ENCODE measurements at regions not wholly inside any gene's neighbourhood (a gene's known extent, or its start where the extent isn't known, plus 50 kb on each side); places are given as distances from the start of the nearest gene placed in this dataset.

DNA sequence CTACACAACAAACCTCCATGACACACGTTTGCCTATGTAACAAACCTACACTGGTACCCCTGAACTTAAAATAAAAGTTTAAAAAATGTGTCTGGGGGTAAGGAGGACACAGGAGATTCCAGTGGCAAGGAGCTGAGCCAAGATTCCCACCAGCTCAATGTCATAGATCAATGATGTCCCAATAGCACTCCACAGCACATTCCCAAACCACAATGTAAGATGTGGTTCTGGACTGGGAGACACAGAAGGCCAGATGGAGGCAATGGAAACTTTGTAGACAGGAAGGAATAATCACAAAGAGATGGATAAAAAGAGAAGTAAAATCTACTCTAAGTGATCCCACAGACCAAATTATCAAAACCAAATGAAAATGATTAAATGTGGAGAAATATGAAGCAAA, 312.4 kb upstream of the SOX11 start:
- DNase-seq = no peak

DNA sequence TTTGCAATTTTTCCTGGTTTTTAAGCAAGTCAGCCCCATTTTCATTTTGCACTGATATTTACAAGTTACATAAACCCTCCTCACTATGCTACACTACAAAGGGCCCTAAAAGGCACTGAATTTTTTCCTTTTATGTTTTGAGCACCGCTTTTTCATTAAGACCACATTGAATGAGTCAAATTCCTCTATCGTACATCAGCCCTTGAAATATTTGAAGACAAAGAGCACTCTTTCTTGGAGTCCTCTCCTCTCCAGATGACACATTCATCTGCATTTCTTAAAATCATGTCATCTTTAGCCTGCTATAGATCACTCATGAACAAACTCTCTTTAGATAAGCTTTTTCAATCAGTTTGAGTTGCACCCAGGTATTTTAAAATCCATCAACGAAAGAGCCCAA, 306.6 kb upstream of the SOX11 start:
- no peak for DNase-seq

DNA sequence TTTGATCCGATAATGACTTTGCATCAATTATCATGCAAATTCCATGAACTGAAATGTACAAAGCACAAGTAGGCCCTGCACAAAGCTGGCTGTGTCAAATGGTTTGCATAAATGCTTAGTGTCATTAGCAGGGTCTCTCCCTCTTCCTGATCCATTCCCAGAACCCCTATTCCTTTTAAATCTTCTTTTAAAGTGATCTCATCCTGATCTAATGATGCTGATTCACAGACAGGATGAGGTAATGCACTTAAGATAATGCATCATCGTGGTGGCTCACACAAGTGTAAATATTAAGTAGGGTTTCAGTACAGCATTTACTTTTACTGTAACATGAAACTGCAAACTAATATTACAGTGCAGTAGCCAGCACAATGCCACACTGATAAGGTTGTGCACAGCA, 304.8 kb upstream of the SOX11 start:
- DNase-seq = no peak

- no peak for DNase-seq
Measured at GRCh38 chr2:5389740-5390139, 302.4 kb upstream of the SOX11 start.

- no peak for DNase-seq
Measured at GRCh38 chr2:5391362-5391761, 300.8 kb upstream of the SOX11 start.

- DNase-seq = no peak
Measured at GRCh38 chr2:5392658-5393057, 299.5 kb upstream of the SOX11 start.

DNA sequence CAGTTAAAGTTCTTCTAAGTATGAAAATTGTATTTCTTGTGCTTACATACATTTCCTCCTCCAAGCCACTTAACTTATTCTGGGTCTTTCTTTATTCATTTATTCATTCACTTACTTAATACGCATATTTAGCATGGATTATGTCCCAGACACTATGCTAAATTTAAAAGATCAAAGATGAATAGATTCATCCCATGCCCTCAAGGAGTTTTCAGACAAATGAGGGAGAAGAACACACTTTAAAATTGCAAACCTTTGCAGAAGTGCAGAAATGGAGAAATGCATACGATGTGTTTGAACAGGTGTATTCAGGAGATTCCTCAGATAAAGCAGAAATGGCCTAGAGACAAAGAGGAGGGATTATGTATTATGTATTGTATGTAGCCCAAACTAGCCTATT, 298.7 kb upstream of the SOX11 start:
- no peak for DNase-seq

GRCh38 chr2:5394223-5394622, 298.0 kb upstream of the SOX11 start:
- DNase-seq = no peak

DNA sequence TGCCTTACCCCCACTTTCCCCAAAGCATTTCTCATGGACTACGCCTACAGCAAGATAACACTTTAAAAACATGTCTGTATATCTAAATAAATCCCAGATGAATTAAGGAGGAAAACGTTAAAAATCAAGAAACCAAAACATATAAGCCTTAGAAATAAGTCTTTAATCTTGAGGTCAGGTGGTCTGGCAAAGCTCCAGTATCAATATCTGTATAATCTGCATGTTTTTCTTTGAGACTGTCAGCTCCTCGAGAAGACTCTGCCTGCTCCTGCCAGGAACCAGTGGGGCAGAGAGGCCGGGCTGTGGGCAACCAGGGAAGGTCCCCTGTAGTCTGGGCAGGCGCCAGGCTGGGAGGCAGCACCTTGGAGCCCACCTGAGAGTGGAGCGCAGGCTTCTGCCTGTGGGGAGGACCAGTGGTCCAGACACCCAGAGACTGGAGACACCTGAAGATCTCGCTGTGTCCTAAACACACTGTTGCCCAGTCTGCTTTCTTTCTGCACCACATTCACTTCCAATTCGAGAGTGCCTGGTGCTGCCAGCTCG, 291.0 kb upstream of the SOX11 start:
- DNase-seq = no peak

DNA sequence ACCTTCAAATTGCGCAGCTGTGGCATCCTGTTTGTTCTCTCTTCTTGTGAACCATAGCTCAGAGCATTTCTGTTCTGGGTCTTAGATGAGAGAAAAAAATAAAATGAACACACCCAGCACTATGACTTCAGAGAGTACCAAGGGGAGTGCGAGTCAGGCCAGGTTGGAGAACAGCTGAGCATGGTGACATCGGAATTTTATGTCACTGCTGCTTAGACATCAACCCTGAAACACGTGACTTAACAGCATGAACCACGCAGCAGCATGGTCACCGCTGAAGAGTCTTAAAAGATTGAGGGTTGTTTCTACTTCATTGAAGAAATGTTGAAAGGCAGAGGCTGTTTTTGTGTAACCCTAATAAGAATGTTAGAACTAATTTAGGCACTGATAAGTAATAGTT, 288.8 kb upstream of the SOX11 start:
- DNase-seq = no peak

- no peak for DNase-seq
Measured at GRCh38 chr2:5409898-5410381, 282.2 kb upstream of the SOX11 start.

GRCh38 chr2:5410991-5411700, 281.0 kb upstream of the SOX11 start:
- DNase-seq = no peak

DNA sequence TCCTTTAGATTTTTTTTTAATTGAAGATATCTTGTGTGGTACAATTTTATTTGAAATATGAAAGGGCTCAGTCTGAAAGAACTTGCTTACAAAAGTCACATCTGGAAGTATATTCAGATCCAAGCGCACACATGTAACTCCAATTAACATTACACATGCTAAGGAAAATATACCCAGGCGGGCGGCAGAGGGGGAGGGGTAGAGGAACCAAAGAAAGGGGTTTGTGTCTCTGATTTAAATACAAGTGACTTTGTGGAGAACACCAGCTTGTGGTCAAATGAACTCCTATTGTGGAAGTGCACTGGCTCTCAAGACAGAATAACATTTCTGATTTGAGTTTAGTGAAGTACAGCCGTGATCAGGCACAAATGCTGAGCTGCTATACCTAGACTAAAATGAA, 280.2 kb upstream of the SOX11 start:
- DNase-seq = no peak

- DNase-seq = no peak
Measured at GRCh38 chr2:5433855-5434254, 258.3 kb upstream of the SOX11 start.

- DNase-seq = no peak
Measured at GRCh38 chr2:5437375-5437774, 254.8 kb upstream of the SOX11 start.

- DNase-seq = no peak
Measured at GRCh38 chr2:5440174-5440573, 252.0 kb upstream of the SOX11 start.

- DNase-seq = no peak
Measured at GRCh38 chr2:5442736-5443135, 249.4 kb upstream of the SOX11 start.

DNA sequence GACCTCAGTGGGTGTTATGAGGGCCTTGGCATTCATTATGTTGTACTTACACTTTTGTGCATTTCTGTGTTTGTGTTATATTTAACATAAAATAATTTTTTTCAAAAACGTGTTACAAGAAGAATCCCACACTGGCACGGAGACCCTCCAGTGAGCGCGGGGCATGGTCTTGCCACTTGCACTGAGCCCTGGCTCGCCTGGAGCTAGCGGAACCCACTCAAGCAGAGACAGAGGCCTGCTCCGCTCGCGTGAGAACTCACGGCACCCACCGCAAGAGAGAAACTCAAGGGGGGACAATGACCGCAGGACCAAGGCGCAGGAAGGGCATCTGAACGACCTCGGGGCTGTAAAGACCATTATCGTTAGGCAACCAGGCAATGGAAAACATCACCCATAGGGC, 248.0 kb upstream of the SOX11 start:
- DNase-seq = no peak

DNA sequence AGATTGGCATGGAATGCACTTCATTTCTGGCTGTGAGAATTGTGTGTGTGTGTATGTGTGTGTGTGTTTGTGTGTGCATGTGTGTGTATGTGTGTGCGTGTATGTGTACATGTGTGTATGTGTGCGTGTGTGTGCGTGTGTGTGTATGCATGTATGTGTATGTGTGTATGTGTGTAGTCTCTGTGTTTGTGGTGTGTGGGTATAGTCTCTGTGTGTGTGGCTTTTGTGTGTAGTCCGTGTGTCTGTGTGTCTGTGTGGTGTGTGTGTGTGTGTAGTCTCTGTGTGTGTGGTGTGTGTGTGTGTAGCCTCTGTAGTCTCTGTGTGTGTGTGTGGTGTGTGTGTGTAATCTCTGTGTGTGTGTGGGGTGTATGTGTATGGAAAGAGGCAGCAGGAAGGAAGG, 247.3 kb upstream of the SOX11 start:
- DNase-seq = no peak

- no peak for DNase-seq
Measured at GRCh38 chr2:5449867-5450266, 242.3 kb upstream of the SOX11 start.

DNA sequence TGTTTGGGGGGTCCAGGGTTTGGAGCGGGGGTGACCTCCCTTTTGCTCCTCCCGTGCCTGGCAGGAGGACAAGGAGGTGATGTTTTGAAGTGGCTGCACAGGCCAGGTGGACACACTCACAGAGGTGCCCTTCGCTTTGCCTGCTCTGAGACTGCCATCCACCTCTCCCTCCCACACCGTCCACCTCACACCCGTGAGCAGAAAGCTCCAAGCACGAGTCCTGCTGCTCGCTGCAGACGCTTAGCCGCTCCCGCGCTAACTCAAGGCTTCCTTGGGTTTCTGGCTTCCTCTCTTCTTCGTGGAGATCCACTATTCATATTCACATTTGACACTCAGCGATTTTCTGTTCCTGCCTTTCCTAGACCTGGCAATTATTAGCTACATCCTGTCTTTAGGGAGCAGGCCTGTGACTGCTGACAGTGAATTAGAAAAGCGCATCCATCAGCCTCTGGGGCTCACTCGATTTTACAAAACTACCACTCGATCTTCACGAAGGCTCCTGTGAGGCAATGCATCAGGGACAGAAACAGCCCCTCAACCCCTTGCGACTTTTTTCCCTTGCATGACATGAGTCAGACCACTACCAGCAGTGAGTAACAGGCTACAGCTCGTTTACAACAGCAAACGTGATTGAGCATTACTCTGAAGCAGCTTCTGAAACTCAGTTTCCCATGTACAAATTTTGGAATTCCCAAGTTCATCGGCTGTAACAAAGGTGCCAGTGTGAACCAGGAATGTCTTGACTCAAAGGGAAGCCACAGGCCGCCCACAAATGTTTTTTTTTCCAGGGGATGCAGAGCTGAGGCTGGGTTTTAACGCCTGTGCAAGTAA, 238.7 kb upstream of the SOX11 start:
- DNase-seq = no peak

GRCh38 chr2:5454051-5454390, 238.2 kb upstream of the SOX11 start:
- no peak for DNase-seq

GRCh38 chr2:5459041-5459440, 233.1 kb upstream of the SOX11 start:
- DNase-seq = no peak

- DNase-seq = no peak
Measured at GRCh38 chr2:5464657-5465056, 227.5 kb upstream of the SOX11 start.
